ENCODE measurements at regions not wholly inside any gene's neighbourhood (a gene's known extent, or its start where the extent isn't known, plus 50 kb on each side); places are given as distances from the start of the nearest gene placed in this dataset.

GRCh38 chr22:49583886-49584505, 243.7 kb downstream of the BRD1 start:
- Histone ChIP-seq H3K4me3 (ENCODE audit: low read depth, low read length) (no peak overlapping the region), H3K9me3 (ENCODE audit: control insufficient read depth, insufficient read depth, low read depth, low read length) (no peaks in the 10 kb centered on the region), H3K36me3 (ENCODE audit: control insufficient read depth in 2 of 2, insufficient read depth in 1 of 2, low read length in 2 of 2) (no peaks in the 10 kb centered on the region; a peak in 1 of 3 replicates), H3K4me1 (ENCODE audit: control insufficient read depth, insufficient read depth, low read length) (no peaks in the 10 kb centered on the region), H3K27ac (ENCODE audit: extremely low read depth, low read depth, low read length) (no peak overlapping the region)
- POLR2A ChIA-PET, result no interaction called here
- TF ChIP-seq WT1 (tag by site-specific recombination; IDR thresholded peaks at IDR 0.05), result no peak
- TF ChIP-seq ZNF473 (tag by site-specific recombination; IDR thresholded peaks at IDR 0.05), result no peak
- TF ChIP-seq ZBTB44 (tag by site-specific recombination; IDR thresholded peaks at IDR 0.05), result no peak
- no peak for TF ChIP-seq AEBP2 (tag by site-specific recombination; IDR thresholded peaks at IDR 0.05; ENCODE audit: borderline replicate concordance)
- no peak for TF ChIP-seq ZNF776 (tag by site-specific recombination; IDR thresholded peaks at IDR 0.05; ENCODE audit: borderline replicate concordance)
- no peak for TF ChIP-seq REPIN1 (tag by site-specific recombination; IDR thresholded peaks at IDR 0.05; ENCODE audit: low read depth)
- no peak for TF ChIP-seq INSM2 (tag by site-specific recombination; IDR thresholded peaks at IDR 0.05)
- TF ChIP-seq ZSCAN16 (tag by site-specific recombination; IDR thresholded peaks at IDR 0.05), result no peak
- TF ChIP-seq ZNF600 (tag by site-specific recombination; IDR thresholded peaks at IDR 0.05), result no peak
- TF ChIP-seq ZNF514 (tag by site-specific recombination; IDR thresholded peaks at IDR 0.05), result no peak
- no peak for TF ChIP-seq ZFP37 (tag by site-specific recombination; IDR thresholded peaks at IDR 0.05)
- no peak for TF ChIP-seq ZNF529 (tag by site-specific recombination; IDR thresholded peaks at IDR 0.05; ENCODE audit: insufficient replicate concordance)
- TF ChIP-seq ZNF26 (tag by site-specific recombination; IDR thresholded peaks at IDR 0.05), result no peak
- no peak for TF ChIP-seq OSR2 (tag by site-specific recombination; IDR thresholded peaks at IDR 0.05)
- CTCF ChIA-PET, result no interaction called here

- CTCF ChIA-PET, result no interaction called here
- Histone ChIP-seq H3K4me3 (ENCODE audit: low read depth, low read length) (no peak overlapping the region), H3K27ac (ENCODE audit: extremely low read depth, low read depth, low read length) (no peak overlapping the region), H3K9me3 (ENCODE audit: control insufficient read depth, insufficient read depth, low read depth, low read length) (no peaks in the 10 kb centered on the region), H3K36me3 (ENCODE audit: control insufficient read depth in 2 of 2, insufficient read depth in 1 of 2, low read length in 2 of 2) (no peaks in the 10 kb centered on the region; a peak in 1 of 3 replicates), H3K4me1 (ENCODE audit: control insufficient read depth, insufficient read depth, low read length) (no peaks in the 10 kb centered on the region)
- POLR2A ChIA-PET, result no interaction called here
- TF ChIP-seq ZNF777 (tag by site-specific recombination; IDR thresholded peaks at IDR 0.05; ENCODE audit: borderline replicate concordance) (no peak), REST (tag by site-specific recombination; IDR thresholded peaks at IDR 0.05) (no peak), YY1 (tag by site-specific recombination; IDR thresholded peaks at IDR 0.05) (no peak), ZNF473 (tag by site-specific recombination; IDR thresholded peaks at IDR 0.05) (no peak), ZNF660 (tag by site-specific recombination; IDR thresholded peaks at IDR 0.05) (no peak), ZNF580 (tag by site-specific recombination; IDR thresholded peaks at IDR 0.05) (no peak), ZNF23 (tag by site-specific recombination; IDR thresholded peaks at IDR 0.05; ENCODE audit: borderline replicate concordance) (no peak), SP2 (tag by site-specific recombination; IDR thresholded peaks at IDR 0.05) (no peak), ZNF792 (tag by site-specific recombination; IDR thresholded peaks at IDR 0.05) (no peak), ZBTB6 (tag by site-specific recombination; IDR thresholded peaks at IDR 0.05) (no peak)
Observed at GRCh38 chr22:49583341-49583740, 244.3 kb downstream of the BRD1 start.
